ENCODE measurements at regions not wholly inside any gene's neighbourhood (a gene's known extent, or its start where the extent isn't known, plus 50 kb on each side); places are given as distances from the start of the nearest gene placed in this dataset.

DNA sequence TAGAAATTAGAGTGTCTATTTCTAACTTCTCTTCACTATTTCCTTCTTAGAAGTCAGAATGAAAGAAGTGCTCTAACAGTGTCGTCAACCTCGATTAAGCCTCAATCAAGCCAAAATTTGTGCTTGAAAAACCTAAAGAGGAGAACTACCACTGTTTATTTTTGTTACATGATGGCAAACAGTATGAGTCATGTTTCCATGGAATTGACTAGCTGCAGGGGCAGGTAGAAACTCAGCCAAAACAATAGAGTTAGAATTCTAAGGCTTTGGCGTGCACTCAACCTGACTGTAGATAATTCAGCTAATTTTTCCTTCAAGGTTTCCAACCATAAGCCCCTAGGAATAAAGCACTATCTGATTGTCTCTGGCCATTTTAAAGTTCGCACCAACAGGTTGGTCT lies 415.9 kb downstream of the ETS1 start:
- Mint-ChIP-seq H3K4me1 (ENCODE audit: insufficient read depth, unreplicated experiment) (peaks cover 16% of the 10 kb centered on the region), H3K9me3 (ENCODE audit: unreplicated experiment) (no peaks in the 10 kb centered on the region), H3K36me3 (ENCODE audit: insufficient read depth, unreplicated experiment) (no peaks in the 10 kb centered on the region), H3K4me3 (ENCODE audit: unreplicated experiment) (no peak overlapping the region), H3K27me3 (ENCODE audit: insufficient read depth, unreplicated experiment) (no peaks in the 10 kb centered on the region), H3K27ac (ENCODE audit: low read depth, unreplicated experiment) (peak overlapping the region; percentile 88)
- CTCF ChIA-PET: interaction anchor here (0.6 to 8.8 kb wide), 45 partner anchors 11 to 785 kb away, joined by 3 to 137 read pairs (median 5); no protein-coding TSS in a partner anchor
- no TSS peak for BruUV-seq (replicated peaks)
- peak; percentile 76 for DNase-seq (ENCODE audit: unreplicated experiment)
- intact Hi-C loops (cut with micrococcal nuclease): loop anchor here (5.0 kb wide), 1 partner anchor 351 kb away; no protein-coding TSS in a partner anchor
- POLR2A ChIA-PET: interaction anchor here (0.8 to 2.8 kb wide), 3 partner anchors 37 to 321 kb away, joined by 3 to 10 read pairs (median 5); no protein-coding TSS in a partner anchor
- TF ChIP-seq, protein P1, sequence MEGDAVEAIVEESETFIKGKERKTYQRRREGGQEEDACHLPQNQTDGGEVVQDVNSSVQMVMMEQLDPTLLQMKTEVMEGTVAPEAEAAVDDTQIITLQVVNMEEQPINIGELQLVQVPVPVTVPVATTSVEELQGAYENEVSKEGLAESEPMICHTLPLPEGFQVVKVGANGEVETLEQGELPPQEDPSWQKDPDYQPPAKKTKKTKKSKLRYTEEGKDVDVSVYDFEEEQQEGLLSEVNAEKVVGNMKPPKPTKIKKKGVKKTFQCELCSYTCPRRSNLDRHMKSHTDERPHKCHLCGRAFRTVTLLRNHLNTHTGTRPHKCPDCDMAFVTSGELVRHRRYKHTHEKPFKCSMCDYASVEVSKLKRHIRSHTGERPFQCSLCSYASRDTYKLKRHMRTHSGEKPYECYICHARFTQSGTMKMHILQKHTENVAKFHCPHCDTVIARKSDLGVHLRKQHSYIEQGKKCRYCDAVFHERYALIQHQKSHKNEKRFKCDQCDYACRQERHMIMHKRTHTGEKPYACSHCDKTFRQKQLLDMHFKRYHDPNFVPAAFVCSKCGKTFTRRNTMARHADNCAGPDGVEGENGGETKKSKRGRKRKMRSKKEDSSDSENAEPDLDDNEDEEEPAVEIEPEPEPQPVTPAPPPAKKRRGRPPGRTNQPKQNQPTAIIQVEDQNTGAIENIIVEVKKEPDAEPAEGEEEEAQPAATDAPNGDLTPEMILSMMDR (IDR thresholded peaks at IDR 0.05; ENCODE audit: unreplicated experiment): no peak

DNA sequence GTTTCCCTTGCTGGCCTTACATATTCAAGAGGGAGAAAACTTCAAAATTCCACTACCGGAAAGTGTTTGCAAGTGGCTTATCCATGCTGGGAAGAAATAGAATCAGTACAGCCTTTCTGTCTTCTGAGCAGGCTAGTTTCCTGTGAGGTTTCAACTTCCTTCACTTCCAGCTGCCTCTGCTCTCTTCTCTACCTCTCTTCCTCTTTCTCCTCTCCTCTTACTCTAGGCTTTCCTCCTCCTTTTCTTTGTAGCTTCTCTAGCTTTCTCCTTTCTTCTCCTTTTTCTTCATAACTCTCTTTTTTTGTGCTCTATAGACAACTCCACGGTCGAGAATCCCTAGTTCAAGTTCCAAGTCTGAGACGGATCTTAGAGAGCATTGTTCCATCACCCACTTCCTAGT lies 421.8 kb downstream of the ETS1 start:
- H3K27ac Mint-ChIP-seq (ENCODE audit: low read depth, unreplicated experiment): no peak overlapping the region
- CTCF ChIA-PET: interaction anchor here (1.4 kb wide), 1 partner anchor 9 kb away, joined by 6 read pairs; no protein-coding TSS in a partner anchor
- H3K36me3 Mint-ChIP-seq (ENCODE audit: insufficient read depth, unreplicated experiment): no peaks in the 10 kb centered on the region
- DNase-seq (ENCODE audit: unreplicated experiment): no peak
- peaks cover 6% of the 10 kb centered on the region for H3K4me1 Mint-ChIP-seq (ENCODE audit: insufficient read depth, unreplicated experiment)
- intact Hi-C loops (cut with micrococcal nuclease): no loop called here
- no peaks in the 10 kb centered on the region for H3K27me3 Mint-ChIP-seq (ENCODE audit: insufficient read depth, unreplicated experiment)
- no peak overlapping the region for H3K4me3 Mint-ChIP-seq (ENCODE audit: unreplicated experiment)
- TF ChIP-seq, protein P1 (IDR thresholded peaks at IDR 0.05; ENCODE audit: unreplicated experiment): no peak
- POLR2A ChIA-PET: no interaction called here
- BruUV-seq (replicated peaks): no TSS peak
- H3K9me3 Mint-ChIP-seq (ENCODE audit: unreplicated experiment): no peaks in the 10 kb centered on the region

DNA sequence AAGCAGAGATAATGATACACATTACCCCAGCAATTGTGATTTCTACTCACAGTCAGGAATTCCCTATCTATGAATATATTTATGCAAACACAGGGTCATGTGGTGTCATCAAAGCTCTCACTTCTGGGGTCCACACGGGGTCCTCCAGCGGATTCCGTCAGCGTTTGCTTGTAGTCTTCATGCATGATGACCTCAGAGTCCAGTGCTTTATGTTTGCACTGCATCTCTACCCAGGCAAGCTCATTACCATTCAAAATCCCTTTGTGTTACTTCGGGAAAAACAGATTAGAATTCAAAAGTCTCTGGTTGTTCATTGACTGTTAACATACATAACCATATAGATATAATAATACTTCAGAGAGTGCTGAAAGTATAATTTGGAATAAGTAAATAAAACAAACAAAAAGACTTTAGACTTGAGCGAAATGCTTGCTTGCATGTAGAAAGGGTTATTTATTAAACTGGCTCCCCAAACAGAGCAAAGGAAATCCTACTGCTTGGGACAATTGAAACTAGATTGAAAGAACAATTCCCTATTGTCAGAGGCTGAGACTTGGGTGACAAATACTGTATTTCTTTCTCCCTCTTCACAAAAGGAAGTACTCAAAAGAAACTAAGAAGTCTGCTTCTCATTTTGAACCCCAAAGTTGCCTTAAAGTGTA lies 423.1 kb downstream of the ETS1 start:
- H3K9me3 Mint-ChIP-seq (ENCODE audit: unreplicated experiment): no peaks in the 10 kb centered on the region
- ChIA-PET CTCF (interaction anchor here (0.5 to 1.4 kb wide), 4 partner anchors 8 to 157 kb away, joined by 3 to 6 read pairs (median 4); no protein-coding TSS in a partner anchor), POLR2A (no interaction called here)
- no peaks in the 10 kb centered on the region for H3K27me3 Mint-ChIP-seq (ENCODE audit: insufficient read depth, unreplicated experiment)
- TF ChIP-seq, protein P1 (IDR thresholded peaks at IDR 0.05; ENCODE audit: unreplicated experiment): no peak
- no peak overlapping the region for H3K4me3 Mint-ChIP-seq (ENCODE audit: unreplicated experiment)
- H3K27ac Mint-ChIP-seq (ENCODE audit: low read depth, unreplicated experiment): no peak overlapping the region
- intact Hi-C loops (cut with micrococcal nuclease): no loop called here
- BruUV-seq (replicated peaks): no TSS peak
- no peaks in the 10 kb centered on the region for H3K4me1 Mint-ChIP-seq (ENCODE audit: insufficient read depth, unreplicated experiment)
- no peaks in the 10 kb centered on the region for H3K36me3 Mint-ChIP-seq (ENCODE audit: insufficient read depth, unreplicated experiment)
- DNase-seq (ENCODE audit: unreplicated experiment): no peak

DNA sequence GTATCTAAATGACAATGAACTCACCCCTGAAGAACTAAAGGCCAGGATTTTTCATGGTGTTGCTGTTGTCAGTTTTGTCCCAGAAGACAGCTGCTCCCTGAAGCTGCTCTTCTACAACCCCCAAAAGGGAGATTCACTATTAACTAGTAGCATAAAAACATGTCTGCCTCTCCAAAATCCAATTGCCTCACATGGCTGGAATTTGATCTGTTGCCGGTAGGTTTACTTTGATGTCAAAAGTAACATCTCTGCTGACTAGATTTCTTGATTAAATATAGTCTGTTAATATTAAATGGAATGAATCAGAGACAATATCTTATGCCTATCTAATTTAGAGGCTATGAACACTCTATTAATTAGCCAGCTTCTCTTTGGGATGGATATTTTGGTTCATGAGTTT lies 425.4 kb downstream of the ETS1 start:
- POLR2A ChIA-PET: interaction anchor here (0.6 kb wide), 1 partner anchor 688 kb away, joined by 3 read pairs; no protein-coding TSS in a partner anchor
- CTCF ChIA-PET: interaction anchor here (0.5 to 7.6 kb wide), 10 partner anchors 8 to 1867 kb away, joined by 3 to 137 read pairs (median 4); no protein-coding TSS in a partner anchor
- no peak overlapping the region for H3K27ac Mint-ChIP-seq (ENCODE audit: low read depth, unreplicated experiment)
- H3K9me3 Mint-ChIP-seq (ENCODE audit: unreplicated experiment): no peaks in the 10 kb centered on the region
- no peaks in the 10 kb centered on the region for H3K4me1 Mint-ChIP-seq (ENCODE audit: insufficient read depth, unreplicated experiment)
- BruUV-seq (replicated peaks): no TSS peak
- H3K27me3 Mint-ChIP-seq (ENCODE audit: insufficient read depth, unreplicated experiment): no peaks in the 10 kb centered on the region
- TF ChIP-seq, protein P1 (IDR thresholded peaks at IDR 0.05; ENCODE audit: unreplicated experiment): no peak
- intact Hi-C loops (cut with micrococcal nuclease): no loop called here
- H3K36me3 Mint-ChIP-seq (ENCODE audit: insufficient read depth, unreplicated experiment): no peaks in the 10 kb centered on the region
- no peak for DNase-seq (ENCODE audit: unreplicated experiment)
- H3K4me3 Mint-ChIP-seq (ENCODE audit: unreplicated experiment): no peak overlapping the region

All from MCF 10A (cell line).